IPS DF 4.7 (cell line): ENCODE measurements at regions not wholly inside any gene's neighbourhood (a gene's known extent, or its start where the extent isn't known, plus 50 kb on each side); places are given as distances from the start of the nearest gene placed in this dataset.
"Not testable (repeated sequence)": the region's sequence is repeated elsewhere in the genome, so short reads cannot be mapped to it uniquely, and the experiment has no call there.

Source experiments
- DNase-seq: peaks from one replicate; pipeline ENCODE4 v3.0.0-alpha.2; 2013; ENCODE audit warnings: low spot score; ENCODE audit errors: extremely low read depth

GRCh38 chr11:3583476-3583875 is 58.3 kb downstream of the ART5 start:
- peak; percentile 90 for DNase-seq

GRCh38 chr11:3581389-3581725 is 60.4 kb downstream of the ART5 start:
- DNase-seq: not testable (repeated sequence)

- not testable (repeated sequence) for DNase-seq
Measured at GRCh38 chr11:3580487-3581388, 61.1 kb downstream of the ART5 start.

- not testable (repeated sequence) for DNase-seq
Measured at GRCh38 chr11:3579600-3580459, 62.0 kb downstream of the ART5 start.

GRCh38 chr11:3576066-3576604 is 65.7 kb downstream of the ART5 start:
- DNase-seq: not testable (repeated sequence)

- DNase-seq: not testable (repeated sequence)
Measured at GRCh38 chr11:3572976-3573647, 68.7 kb downstream of the ART5 start.

- not testable (repeated sequence) for DNase-seq
Measured at GRCh38 chr11:3571752-3572151, 70.0 kb downstream of the ART5 start.

- not testable (repeated sequence) for DNase-seq
Measured at GRCh38 chr11:3565838-3566237, 76.0 kb downstream of the ART5 start.

GRCh38 chr11:3564383-3564782 is 77.4 kb downstream of the ART5 start:
- not testable (repeated sequence) for DNase-seq

GRCh38 chr11:3554621-3555020 is 87.2 kb downstream of the ART5 start:
- DNase-seq: not testable (repeated sequence)

- not testable (repeated sequence) for DNase-seq
Measured at GRCh38 chr11:3544990-3545389, 96.8 kb downstream of the ART5 start.

- DNase-seq: not testable (repeated sequence)
Measured at GRCh38 chr11:3538220-3538619, 103.6 kb downstream of the ART5 start.

- DNase-seq: not testable (repeated sequence)
Measured at GRCh38 chr11:3537254-3537653, 104.5 kb downstream of the ART5 start.

- not testable (repeated sequence) for DNase-seq
Measured at GRCh38 chr11:3532958-3533357, 108.8 kb downstream of the ART5 start.

- DNase-seq: not testable (repeated sequence)
Measured at GRCh38 chr11:3531280-3531679, 110.5 kb downstream of the ART5 start.

GRCh38 chr11:3523567-3523966 is 118.2 kb downstream of the ART5 start:
- DNase-seq: not testable (repeated sequence)

- not testable (repeated sequence) for DNase-seq
Measured at GRCh38 chr11:3520905-3521304, 120.9 kb downstream of the ART5 start.

GRCh38 chr11:3519841-3520240 is 122.0 kb downstream of the ART5 start:
- DNase-seq: not testable (repeated sequence)

- DNase-seq: not testable (repeated sequence)
Measured at GRCh38 chr11:3516934-3517567, 124.7 kb downstream of the ART5 start.

GRCh38 chr11:3516345-3516933 is 125.4 kb downstream of the ART5 start:
- not testable (repeated sequence) for DNase-seq
